ENCODE measurements at regions not wholly inside any gene's neighbourhood (a gene's known extent, or its start where the extent isn't known, plus 50 kb on each side); places are given as distances from the start of the nearest gene placed in this dataset.

GRCh38 chr7:63040336-63040735 lies 958.3 kb upstream of the ZNF722 start:
- peaks cover 24% of the 10 kb centered on the region for H3K9me3 Mint-ChIP-seq
- H3K27ac Mint-ChIP-seq: no peak overlapping the region
- TF ChIP-seq, protein P1, sequence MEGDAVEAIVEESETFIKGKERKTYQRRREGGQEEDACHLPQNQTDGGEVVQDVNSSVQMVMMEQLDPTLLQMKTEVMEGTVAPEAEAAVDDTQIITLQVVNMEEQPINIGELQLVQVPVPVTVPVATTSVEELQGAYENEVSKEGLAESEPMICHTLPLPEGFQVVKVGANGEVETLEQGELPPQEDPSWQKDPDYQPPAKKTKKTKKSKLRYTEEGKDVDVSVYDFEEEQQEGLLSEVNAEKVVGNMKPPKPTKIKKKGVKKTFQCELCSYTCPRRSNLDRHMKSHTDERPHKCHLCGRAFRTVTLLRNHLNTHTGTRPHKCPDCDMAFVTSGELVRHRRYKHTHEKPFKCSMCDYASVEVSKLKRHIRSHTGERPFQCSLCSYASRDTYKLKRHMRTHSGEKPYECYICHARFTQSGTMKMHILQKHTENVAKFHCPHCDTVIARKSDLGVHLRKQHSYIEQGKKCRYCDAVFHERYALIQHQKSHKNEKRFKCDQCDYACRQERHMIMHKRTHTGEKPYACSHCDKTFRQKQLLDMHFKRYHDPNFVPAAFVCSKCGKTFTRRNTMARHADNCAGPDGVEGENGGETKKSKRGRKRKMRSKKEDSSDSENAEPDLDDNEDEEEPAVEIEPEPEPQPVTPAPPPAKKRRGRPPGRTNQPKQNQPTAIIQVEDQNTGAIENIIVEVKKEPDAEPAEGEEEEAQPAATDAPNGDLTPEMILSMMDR (IDR thresholded peaks at IDR 0.05): no peak
- no peak for ATAC-seq
- DNase-seq: no peak
- ChIA-PET POLR2A (no interaction called here), CTCF (no interaction called here)
- no peaks in the 10 kb centered on the region for H3K27me3 Mint-ChIP-seq
- no peaks in the 10 kb centered on the region for H3K4me1 Mint-ChIP-seq (ENCODE audit: low read depth)
- intact Hi-C loops (cut with micrococcal nuclease): no loop called here
- no peak overlapping the region for H3K4me3 Mint-ChIP-seq
- no peaks in the 10 kb centered on the region for H3K36me3 Mint-ChIP-seq (ENCODE audit: low read depth)

DNA sequence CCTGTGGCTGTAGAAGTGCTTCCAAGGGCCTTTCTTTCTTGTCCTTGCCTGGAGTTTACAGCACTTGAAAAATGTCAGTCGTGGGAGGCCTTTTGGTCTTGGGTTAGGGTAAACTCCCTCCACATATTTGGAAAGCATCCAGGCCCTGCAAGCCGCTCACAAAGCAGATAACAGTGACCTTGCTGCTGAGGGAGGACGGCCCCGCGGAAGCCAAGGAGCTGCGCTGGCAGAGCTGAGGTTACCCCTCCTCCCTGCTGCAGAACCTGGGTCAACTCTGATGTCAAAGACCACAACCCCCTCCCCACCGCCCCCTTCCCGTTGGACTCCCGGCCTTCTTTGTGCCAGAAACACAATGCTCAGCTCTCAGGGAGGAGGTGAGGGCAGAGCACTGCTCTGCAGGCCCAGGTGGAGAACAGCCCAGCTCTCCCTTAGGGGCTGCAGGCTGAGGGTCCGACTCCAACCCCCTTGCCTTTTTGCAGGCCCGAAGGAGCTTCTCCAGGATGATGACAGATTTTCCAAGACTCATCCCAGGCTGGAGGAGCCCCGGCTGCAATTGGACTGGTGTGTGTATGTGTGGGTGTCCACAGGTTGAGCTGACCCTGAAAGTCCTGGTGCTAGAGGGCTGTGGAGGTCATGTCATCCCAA lies 957.6 kb upstream of the ZNF722 start:
- Mint-ChIP-seq H3K36me3 (ENCODE audit: low read depth) (no peaks in the 10 kb centered on the region), H3K27ac (no peak overlapping the region), H3K9me3 (peaks cover 24% of the 10 kb centered on the region), H3K27me3 (no peaks in the 10 kb centered on the region), H3K4me3 (no peak overlapping the region), H3K4me1 (ENCODE audit: low read depth) (no peaks in the 10 kb centered on the region)
- ATAC-seq (no peak), DNase-seq (no peak)
- intact Hi-C loops (cut with micrococcal nuclease): no loop called here
- TF ChIP-seq, protein P1 (IDR thresholded peaks at IDR 0.05): no peak
- ChIA-PET POLR2A (no interaction called here), CTCF (no interaction called here)

GRCh38 chr7:63041786-63042185 lies 956.9 kb upstream of the ZNF722 start:
- H3K9me3 Mint-ChIP-seq: peaks cover 23% of the 10 kb centered on the region
- no peak overlapping the region for H3K4me3 Mint-ChIP-seq
- H3K36me3 Mint-ChIP-seq (ENCODE audit: low read depth): no peaks in the 10 kb centered on the region
- H3K4me1 Mint-ChIP-seq (ENCODE audit: low read depth): no peaks in the 10 kb centered on the region
- H3K27ac Mint-ChIP-seq: no peak overlapping the region
- intact Hi-C loops (cut with micrococcal nuclease): no loop called here
- TF ChIP-seq, protein P1 (IDR thresholded peaks at IDR 0.05): no peak
- ATAC-seq (no peak), DNase-seq (no peak)
- ChIA-PET CTCF (no interaction called here), POLR2A (no interaction called here)
- H3K27me3 Mint-ChIP-seq: no peaks in the 10 kb centered on the region

DNA sequence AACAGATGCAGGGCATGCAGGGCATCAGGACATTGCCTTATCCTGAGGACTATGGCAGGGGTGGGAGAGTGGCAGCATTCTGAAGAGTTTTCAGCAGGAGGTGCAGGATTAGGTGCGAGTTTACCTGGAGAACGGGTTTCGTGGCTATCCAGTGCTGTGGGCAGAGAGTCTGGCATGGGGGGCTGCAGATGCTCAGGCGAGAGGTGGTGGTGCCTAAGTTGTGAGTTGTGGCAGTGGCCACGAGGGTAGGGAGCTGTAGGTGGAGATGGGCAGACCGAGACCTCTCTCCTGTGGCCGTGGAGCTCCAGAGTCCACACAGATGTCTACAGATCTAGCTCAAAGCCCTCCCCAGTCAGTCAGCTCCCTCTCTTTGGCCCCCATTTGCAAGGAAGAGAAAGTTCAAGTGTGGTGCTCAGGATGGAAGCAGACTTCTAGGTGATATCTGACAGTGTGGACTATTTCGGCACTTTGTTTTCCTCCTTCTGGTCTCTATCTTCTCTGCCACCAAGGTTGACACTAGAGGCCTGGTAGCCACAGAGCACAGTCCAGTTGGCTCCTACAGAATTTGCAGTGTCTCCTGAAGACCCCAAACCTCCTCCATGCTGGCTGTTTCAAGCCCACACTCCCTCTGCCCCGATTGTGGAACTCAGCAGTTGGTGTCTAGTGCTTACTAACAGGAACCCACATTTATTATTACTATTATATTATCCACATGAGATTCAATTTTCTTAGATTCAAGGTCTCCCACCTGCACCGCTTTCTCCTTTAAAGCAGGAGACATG lies 955.7 kb upstream of the ZNF722 start:
- TF ChIP-seq, protein P1 (IDR thresholded peaks at IDR 0.05): no peak
- DNase-seq: no peak
- ATAC-seq: no peak
- Mint-ChIP-seq H3K36me3 (ENCODE audit: low read depth) (no peaks in the 10 kb centered on the region), H3K27me3 (no peaks in the 10 kb centered on the region), H3K4me1 (ENCODE audit: low read depth) (no peaks in the 10 kb centered on the region), H3K27ac (no peak overlapping the region), H3K9me3 (peaks cover 15% of the 10 kb centered on the region), H3K4me3 (no peak overlapping the region)
- intact Hi-C loops (cut with micrococcal nuclease): no loop called here
- POLR2A ChIA-PET: no interaction called here
- CTCF ChIA-PET: no interaction called here

Measured in activated CD8-positive, alpha-beta T cell treated with anti-CD3 and anti-CD28 coated beads for 36 hours (primary cell).